HCT116 (cell line): ENCODE measurements at regions not wholly inside any gene's neighbourhood (a gene's known extent, or its start where the extent isn't known, plus 50 kb on each side); places are given as distances from the start of the nearest gene placed in this dataset.
A peak's percentile ranks its signal among the peaks of the same experiment; 100 is the strongest.

ENCODE experiments used
- ATAC-seq: fragments of 200-7000 bp; cut with Tn5 transposase; 2 replicates; pipeline ENCODE4 v1.9.1; 2020; ENCODE audit warnings: mild to moderate bottlenecking, moderate library complexity
- BruUV-seq: library from RNA; stranded (reverse); fragments of 400-500 nt; replicated peaks from 2 replicates; lab custom pipeline; 2021; lab: Mats Ljungman, UMichigan
- CTCF ChIA-PET: fragments of 300-600 bp; sonication (Branson Sonifier 250); formaldehyde crosslinking; loops from one replicate; lab custom pipeline; 2021; ENCODE audit warnings: antibody characterized with exemption; lab: Charles Lee
- POLR2A ChIA-PET: fragments of 300-600, 350-600 bp; sonication (Branson Sonifier 250); formaldehyde crosslinking; loops from one replicate; lab custom pipeline; 2021; ENCODE audit warnings: antibody characterized with exemption; lab: Charles Lee
- RAD21 ChIA-PET, 2 experiments: fragments of 300-600 bp; sonication (Branson Sonifier 250); formaldehyde crosslinking; loops; one replicate each; lab custom pipeline; 2023; ENCODE audit warnings: low total read pairs in 2 of 2; ENCODE audit not compliant: uncharacterized antibody in 2 of 2, unreplicated experiment in 2 of 2, low non-redundant PET in 1 of 2; lab: Charles Lee
- DNase-seq: peaks from one replicate; pipeline ENCODE4 v3.0.0-alpha.2; 2010; ENCODE audit warnings: low read depth, low spot score
- H2AFZ ChIP-seq: fragments of 200-600 bp; shearing (Covaris generic), sonication (generic); 2 replicates; pipeline ENCODE4 v1.6.1; 2017; ENCODE audit warnings: low read depth, mixed run types, mixed read lengths, antibody characterized with exemption, low read length; ENCODE audit not compliant: poor library complexity, severe bottlenecking
- H3K27ac ChIP-seq: 2 replicates; pipeline ENCODE4 v1.5.1; 2012; ENCODE audit warnings: low read depth, low read length
- H3K27me3 ChIP-seq: fragments of 200-600 bp; sonication (generic); 2 replicates; pipeline ENCODE4 v1.6.1; 2016; ENCODE audit warnings: mixed run types, low read length, mixed read lengths; ENCODE audit not compliant: insufficient read depth
- H3K36me3 ChIP-seq, 2 experiments: fragments of 200-500 bp in 1 of 2; fragments of 200-600 bp in 1 of 2; sonication (Bioruptor generic) in 1 of 2; sonication (generic) in 1 of 2; 2 replicates each; pipeline versions ENCODE4 v1.5.1 to v1.6.1; 2014 to 2016; ENCODE audit warnings: low read length in 2 of 2, inconsistent platforms in 1 of 2, mixed read lengths in 1 of 2, mixed run types in 1 of 2; ENCODE audit not compliant: insufficient read depth in 2 of 2, control insufficient read depth in 1 of 2
- H3K4me1 ChIP-seq, 2 experiments: fragments of 200-600 bp in 1 of 2; sonication (generic) in 1 of 2; 2 replicates each; pipeline versions ENCODE4 v1.5.1 to v1.6.1; 2012 to 2017; ENCODE audit warnings: low read length in 2 of 2, inconsistent platforms in 1 of 2, mild to moderate bottlenecking in 1 of 2, mixed read lengths in 1 of 2, mixed run types in 1 of 2, moderate library complexity in 1 of 2; ENCODE audit not compliant: insufficient read depth in 2 of 2, control insufficient read depth in 1 of 2
- H3K4me2 ChIP-seq: fragments of 200-600 bp; sonication (generic); 2 replicates; pipeline ENCODE4 v1.6.1; 2017; ENCODE audit warnings: mixed run types, low read length, mixed read lengths
- H3K4me3 ChIP-seq, 2 experiments: fragments of 200-600 bp in 1 of 2; sonication (generic) in 1 of 2; replicated peaks in 1 of 2; 2 replicates each; pipeline ENCODE4 v1.5.1; 2011 to 2016; ENCODE audit warnings: low read length in 2 of 2, control low read depth in 1 of 2, low read depth in 1 of 2, mild to moderate bottlenecking in 1 of 2, mixed read lengths in 1 of 2, mixed run types in 1 of 2
- H3K79me2 ChIP-seq: fragments of 200-600 bp; sonication (generic); 2 replicates; pipeline ENCODE4 v1.6.1; 2017; ENCODE audit warnings: mild to moderate bottlenecking, mixed run types, low read length, moderate library complexity, mixed read lengths; ENCODE audit not compliant: insufficient read depth
- H3K9ac ChIP-seq: fragments of 200-600 bp; sonication (generic); 2 replicates; pipeline ENCODE4 v1.6.1; 2016; ENCODE audit warnings: low read length, mixed read lengths
- H3K9me2 ChIP-seq: fragments of 200-600 bp; sonication (generic), shearing (Covaris generic); 2 replicates; pipeline ENCODE4 v1.6.1; 2017; ENCODE audit warnings: mixed run types, mild to moderate bottlenecking, moderate library complexity; ENCODE audit not compliant: insufficient read depth
- H3K9me3 ChIP-seq, 2 experiments: fragments of 200-500 bp in 1 of 2; fragments of 200-600 bp in 1 of 2; sonication (Bioruptor generic) in 1 of 2; sonication (generic) in 1 of 2; 2 replicates each; pipeline ENCODE4 v1.6.1; 2014 to 2017; ENCODE audit warnings: low read length in 2 of 2, mixed read lengths in 2 of 2, inconsistent platforms in 1 of 2, low read depth in 1 of 2, mild to moderate bottlenecking in 1 of 2, mixed run types in 1 of 2, moderate library complexity in 1 of 2; ENCODE audit not compliant: control insufficient read depth in 1 of 2, insufficient read depth in 1 of 2
- H4K20me1 ChIP-seq: fragments of 200-600 bp; sonication (generic), shearing (Covaris generic); 2 replicates; pipeline ENCODE4 v1.6.1; 2017; ENCODE audit warnings: mixed run types, mild to moderate bottlenecking, moderate library complexity; ENCODE audit not compliant: insufficient read depth
- CEBPB ChIP-seq: IDR thresholded peaks from 2 replicates; pipeline ENCODE4 v1.6.1; 2012; ENCODE audit warnings: low read depth
- EGR1 ChIP-seq: IDR thresholded peaks from 2 replicates; pipeline ENCODE4 v1.6.1; 2012; ENCODE audit warnings: low read depth
- ELF1 ChIP-seq: IDR thresholded peaks from 2 replicates; pipeline ENCODE4 v1.6.1; 2012; ENCODE audit warnings: low read depth, borderline replicate concordance
- EZH2 ChIP-seq: fragments of 200-600 bp; sonication (generic); IDR thresholded peaks from 2 replicates; pipeline ENCODE4 v1.6.1; 2017; ENCODE audit warnings: antibody characterized with exemption, mixed run types
- FOSL1 ChIP-seq: IDR thresholded peaks from 2 replicates; pipeline ENCODE4 v1.6.1; 2012; ENCODE audit warnings: low read depth
- JUND ChIP-seq: IDR thresholded peaks from 2 replicates; pipeline ENCODE4 v1.6.1; 2012
- MAX ChIP-seq: IDR thresholded peaks from 2 replicates; pipeline ENCODE4 v1.6.1; 2012
- SP1 ChIP-seq: IDR thresholded peaks from 2 replicates; pipeline ENCODE4 v1.6.1; 2012; ENCODE audit warnings: low read depth
- SRF ChIP-seq: IDR thresholded peaks from 2 replicates; pipeline ENCODE4 v1.6.1; 2012; ENCODE audit warnings: low read depth
- ZFX ChIP-seq: fragments of 450-650 bp; IDR thresholded peaks from 2 replicates; pipeline ENCODE4 v1.6.1; 2017
- intact Hi-C: fragments of 100-400 bp; cut with micrococcal nuclease; formaldehyde crosslinking; loops from 2 replicates; pipeline ENCODE4 v1.10.0; 2022
- TF ChIP-seq, protein P1 (sequence below), 3 experiments: fragments of 200-600 bp in 1 of 3; sonication (generic) in 1 of 3; IDR thresholded peaks in 2 of 3; conservative IDR thresholded peaks in 1 of 3; 2 replicates each; pipeline ENCODE4 v1.5.1; 2012 to 2017; ENCODE audit warnings: low read depth in 2 of 3, low read length in 2 of 3, antibody characterized with exemption in 1 of 3, borderline replicate concordance in 1 of 3, control low read depth in 1 of 3, mild to moderate bottlenecking in 1 of 3, mixed read lengths in 1 of 3, mixed run types in 1 of 3, moderate library complexity in 1 of 3; ENCODE audit not compliant: insufficient read depth in 1 of 3

- intact Hi-C loops, result no loop called here
- no peak overlapping the region for H3K27ac ChIP-seq
- CTCF ChIA-PET, result no interaction called here
These were observed 93.2 kb upstream of the TP53I11 start for GRCh38 chr11:45043755-45044475.

GRCh38 chr11:45045683-45046471, 95.2 kb upstream of the TP53I11 start:
- Histone ChIP-seq H3K4me3 (no peak overlapping the region), H4K20me1 (no peaks in the 10 kb centered on the region), H3K27ac (no peak overlapping the region), H3K36me3 (no peaks in the 10 kb centered on the region), H3K9ac (no peak overlapping the region), H3K4me2 (peak overlapping the region; percentile 59), H3K27me3 (no peaks in the 10 kb centered on the region), H3K4me1 (peaks cover 6 to 15% of the 10 kb centered on the region in 2 experiments; a peak in 3 of 4 replicates), H3K79me2 (no peaks in the 10 kb centered on the region), H3K9me2 (no peaks in the 10 kb centered on the region), H2AFZ (peak overlapping the region; percentile 60), H3K9me3 (no peaks in the 10 kb centered on the region)
- no TSS peak for BruUV-seq
- DNase-seq (peak; percentile 6), ATAC-seq (peak; percentile 74)
- RAD21 ChIA-PET, result no interaction called here
- intact Hi-C loops, result no loop called here
- CTCF ChIA-PET, result interaction anchor here (0.7 kb wide), 1 partner anchor 110 kb away, joined by 3 read pairs; no protein-coding TSS in a partner anchor
- POLR2A ChIA-PET, result no interaction called here
- TF ChIP-seq, protein P1, sequence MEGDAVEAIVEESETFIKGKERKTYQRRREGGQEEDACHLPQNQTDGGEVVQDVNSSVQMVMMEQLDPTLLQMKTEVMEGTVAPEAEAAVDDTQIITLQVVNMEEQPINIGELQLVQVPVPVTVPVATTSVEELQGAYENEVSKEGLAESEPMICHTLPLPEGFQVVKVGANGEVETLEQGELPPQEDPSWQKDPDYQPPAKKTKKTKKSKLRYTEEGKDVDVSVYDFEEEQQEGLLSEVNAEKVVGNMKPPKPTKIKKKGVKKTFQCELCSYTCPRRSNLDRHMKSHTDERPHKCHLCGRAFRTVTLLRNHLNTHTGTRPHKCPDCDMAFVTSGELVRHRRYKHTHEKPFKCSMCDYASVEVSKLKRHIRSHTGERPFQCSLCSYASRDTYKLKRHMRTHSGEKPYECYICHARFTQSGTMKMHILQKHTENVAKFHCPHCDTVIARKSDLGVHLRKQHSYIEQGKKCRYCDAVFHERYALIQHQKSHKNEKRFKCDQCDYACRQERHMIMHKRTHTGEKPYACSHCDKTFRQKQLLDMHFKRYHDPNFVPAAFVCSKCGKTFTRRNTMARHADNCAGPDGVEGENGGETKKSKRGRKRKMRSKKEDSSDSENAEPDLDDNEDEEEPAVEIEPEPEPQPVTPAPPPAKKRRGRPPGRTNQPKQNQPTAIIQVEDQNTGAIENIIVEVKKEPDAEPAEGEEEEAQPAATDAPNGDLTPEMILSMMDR (IDR thresholded peaks at IDR 0.05 in 2 of 3, conservative IDR thresholded peaks at IDR 0.05 in 1 of 3; ENCODE audit: borderline replicate concordance in 1 of 3, insufficient read depth in 1 of 3, low read depth in 2 of 3, low read length in 2 of 3), result 0 out of 6 replicates have a peak, but pooled peaks of 1 of the 3 experiments have one; percentile 8
- peak; percentile 58 for TF ChIP-seq FOSL1
- TF ChIP-seq JUND, result peak; percentile 38; the same call in 1 of the 2 replicates
- TF ChIP-seq EZH2, result no peak
- TF ChIP-seq SP1, result 0 out of 2 replicates have a peak, but pooled peaks have one; percentile 23
- TF ChIP-seq SRF, result no peak
- TF ChIP-seq CEBPB, result peak; percentile 91

More at GRCh38 chr11:45043755-45044475, 93.2 kb upstream of the TP53I11 start:
- ChIA-PET RAD21 (no interaction called here), POLR2A (interaction anchor here (0.6 kb wide), 1 partner anchor 221 kb away, joined by 3 read pairs; no protein-coding TSS in a partner anchor)
- H3K36me3 ChIP-seq, result no peaks in the 10 kb centered on the region
- no peaks in the 10 kb centered on the region for H3K27me3 ChIP-seq
- no peak for DNase-seq
- no peaks in the 10 kb centered on the region for H4K20me1 ChIP-seq
- no peak overlapping the region for H2AFZ ChIP-seq
- H3K79me2 ChIP-seq, result no peaks in the 10 kb centered on the region
- peaks cover 6 to 15% of the 10 kb centered on the region in 2 experiments; a peak in 3 of 4 replicates for H3K4me1 ChIP-seq
- H3K4me3 ChIP-seq, result no peak overlapping the region
- no peaks in the 10 kb centered on the region for H3K9me2 ChIP-seq
- no peak overlapping the region for H3K9ac ChIP-seq
- no peak for ATAC-seq
- TF ChIP-seq MAX (no peak), ZFX (no peak), EGR1 (no peak), ELF1 (no peak)
- no peaks in the 10 kb centered on the region for H3K9me3 ChIP-seq
- no TSS peak for BruUV-seq
- no peak overlapping the region for H3K4me2 ChIP-seq
